NCI-H524 treated with DMSO at 0.1 percent for 48 hours (cell line): ENCODE measurements at regions not wholly inside any gene's neighbourhood (a gene's known extent, or its start where the extent isn't known, plus 50 kb on each side); places are given as distances from the start of the nearest gene placed in this dataset.
"Not testable (repeated sequence)": the region's sequence is repeated elsewhere in the genome, so short reads cannot be mapped to it uniquely, and the experiment has no call there.

ENCODE experiments used
- DNase-seq: peaks from one replicate; lab custom pipeline; 2025; lab: John Stamatoyannopoulos, UW

DNA sequence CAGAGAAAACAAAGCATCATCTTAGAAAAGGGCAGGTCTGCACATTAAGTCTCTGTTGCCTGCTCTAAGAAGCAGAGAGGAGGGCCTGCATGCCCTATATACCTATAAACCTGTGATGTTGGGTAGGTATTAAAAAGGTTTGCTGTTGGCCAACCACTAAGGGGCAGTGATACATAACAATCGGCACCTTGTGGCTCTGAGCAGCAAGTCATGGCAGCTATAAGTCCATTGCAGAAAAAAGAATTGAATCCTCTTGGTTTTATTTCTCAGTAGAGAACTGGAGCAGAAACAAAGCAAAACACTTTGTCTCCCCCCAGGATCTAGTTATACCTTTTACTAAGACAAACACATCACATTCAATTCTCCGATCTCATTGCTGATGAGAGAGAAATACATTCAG is 1364.4 kb downstream of the STIM2 start:
- DNase-seq = peak; percentile 33

DNA sequence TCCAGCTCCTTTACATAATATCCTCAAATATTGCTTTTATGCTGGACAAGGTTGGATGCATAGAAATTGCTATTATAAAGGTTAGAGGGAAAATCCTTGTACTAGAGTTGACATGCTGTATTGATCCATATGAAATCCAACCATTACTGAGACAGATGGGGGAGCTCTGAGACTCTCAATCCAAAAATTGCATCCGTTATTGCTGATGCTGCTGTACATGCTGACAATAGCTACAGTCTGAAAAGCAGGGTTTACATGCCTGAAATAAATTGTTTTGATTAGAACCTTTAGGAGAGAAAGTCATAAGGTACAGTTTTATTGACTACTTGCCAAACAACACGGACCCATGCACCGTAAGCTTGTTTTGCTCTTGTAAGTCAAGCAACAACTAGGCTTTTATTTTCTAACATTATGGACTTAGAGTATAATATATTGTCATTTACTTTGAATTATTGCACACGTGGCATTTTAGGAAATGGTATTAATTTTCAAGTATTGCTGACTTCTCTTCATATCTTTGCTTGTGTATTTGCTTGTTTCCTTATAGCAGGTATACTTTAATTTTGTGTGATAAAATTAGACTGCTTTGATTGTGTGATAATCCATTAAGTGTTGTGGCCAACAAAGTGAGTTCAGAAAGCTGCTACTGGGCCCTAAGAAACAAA is 1365.2 kb downstream of the STIM2 start:
- peak; percentile 1 for DNase-seq

DNA sequence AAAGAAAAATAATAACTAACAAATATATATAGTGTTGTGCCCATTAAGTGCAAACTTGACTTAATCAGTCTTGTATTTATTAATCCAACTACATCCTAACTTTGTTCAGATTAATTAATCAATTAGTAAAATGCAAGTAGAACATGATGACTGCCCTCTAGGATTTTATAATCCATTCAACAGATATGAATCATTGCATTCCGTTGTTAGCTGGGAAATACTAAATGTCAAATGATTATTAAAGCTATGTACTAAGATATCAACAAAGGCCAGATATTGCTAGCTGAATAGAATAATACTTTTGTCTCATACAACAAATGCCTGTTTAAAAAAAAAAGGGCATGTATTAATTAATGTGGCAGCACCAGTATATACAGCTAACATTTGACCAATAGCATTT is 1366.3 kb downstream of the STIM2 start:
- no peak for DNase-seq

DNA sequence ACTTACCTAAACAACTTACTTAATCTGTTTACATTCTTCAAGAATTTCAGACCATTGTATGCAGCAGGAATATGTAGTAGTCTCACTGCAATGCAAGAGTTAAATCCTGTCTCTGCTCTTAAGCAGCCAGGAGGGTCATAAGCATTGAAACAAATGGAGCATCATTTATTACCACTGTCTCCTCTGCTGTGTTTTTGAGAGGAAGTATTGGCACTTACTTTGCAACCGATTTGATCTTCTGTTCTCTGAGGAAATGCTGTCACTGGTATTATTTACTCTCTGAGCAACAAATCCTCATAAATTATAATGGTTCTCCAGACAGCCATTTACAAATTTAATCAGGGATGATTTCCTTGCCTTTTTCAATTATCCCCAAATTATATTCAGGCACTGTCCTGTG is 1367.1 kb downstream of the STIM2 start:
- peak; percentile 25 for DNase-seq

DNA sequence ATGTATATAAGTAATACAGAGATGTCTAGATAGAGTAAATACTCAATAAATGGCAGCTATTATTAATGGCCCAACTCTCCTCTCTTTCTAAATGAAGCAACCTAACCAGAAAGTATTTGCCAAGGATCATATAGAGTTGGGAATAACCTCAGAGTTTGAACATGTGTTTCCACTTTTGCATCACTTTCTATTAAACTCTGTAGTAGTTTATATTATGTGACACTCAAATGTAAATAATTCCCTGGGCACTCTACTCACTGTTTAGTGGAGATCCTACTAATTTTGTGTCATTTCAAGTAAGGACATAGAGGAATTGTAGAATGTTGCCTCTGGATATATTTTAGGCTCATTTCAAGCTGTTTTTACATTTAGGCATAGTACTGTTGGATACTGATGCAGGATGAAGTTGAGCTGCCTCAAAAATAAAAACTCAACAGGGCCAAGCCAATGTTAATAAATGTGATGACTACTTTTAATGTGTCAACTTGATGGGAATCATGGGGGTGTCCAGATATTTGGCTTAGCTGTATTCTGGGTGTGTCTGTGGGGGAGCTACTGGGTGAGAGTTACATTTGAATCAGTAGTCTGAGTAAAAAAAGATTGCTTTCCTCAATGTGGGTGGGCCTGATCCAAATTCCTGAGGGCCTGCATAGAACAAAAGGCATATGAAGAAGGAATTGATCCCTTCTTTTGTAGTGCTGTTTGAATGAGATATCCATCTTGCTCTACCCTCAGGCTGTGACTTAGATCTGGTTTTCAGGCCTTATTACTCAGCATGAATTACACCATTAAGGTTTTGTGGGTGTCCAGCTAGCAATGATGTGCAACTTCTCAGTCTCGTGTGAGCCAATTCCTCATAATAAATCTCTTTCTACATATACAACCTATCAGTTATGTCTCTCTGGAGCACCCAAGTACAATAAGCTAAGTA is 1368.2 kb downstream of the STIM2 start:
- no peak for DNase-seq

DNA sequence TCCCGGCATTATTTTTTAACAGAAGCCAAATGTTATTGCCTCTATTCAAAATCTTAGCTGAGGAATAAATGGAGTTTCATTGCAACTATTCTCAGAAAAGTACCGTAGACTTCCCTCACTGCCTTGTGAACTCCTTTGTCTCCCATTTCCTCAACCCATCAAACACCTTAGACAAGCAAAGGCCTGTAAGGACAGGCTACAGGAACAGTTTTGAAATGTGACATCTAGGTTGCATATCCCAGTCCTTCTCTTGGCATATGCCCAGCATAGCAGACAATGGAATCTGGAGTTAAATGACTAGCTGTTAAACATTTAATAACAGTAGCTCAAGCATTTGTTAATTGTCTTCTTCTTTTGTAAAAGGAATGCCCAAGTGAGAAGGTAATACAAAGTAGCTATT is 1371.7 kb downstream of the STIM2 start:
- no peak for DNase-seq

DNA sequence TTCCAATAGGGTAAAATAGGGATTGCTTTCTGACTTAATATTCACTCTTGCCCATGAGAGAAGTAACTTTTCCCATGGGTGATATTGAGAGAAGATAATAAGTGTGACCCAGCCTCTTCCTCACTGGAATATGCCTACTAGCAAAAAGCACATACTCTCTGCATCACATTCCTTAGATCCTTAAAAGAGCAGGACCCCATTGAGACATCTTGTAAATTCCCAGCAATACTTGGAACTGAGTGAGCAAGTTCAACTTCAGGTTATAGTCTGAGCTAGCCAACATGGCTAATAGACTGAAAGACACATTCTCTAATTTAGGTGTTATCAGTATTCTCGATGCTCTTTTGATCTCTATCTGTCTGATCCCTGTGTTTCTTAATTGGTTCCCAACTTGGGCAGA is 1372.3 kb downstream of the STIM2 start:
- no peak for DNase-seq

DNA sequence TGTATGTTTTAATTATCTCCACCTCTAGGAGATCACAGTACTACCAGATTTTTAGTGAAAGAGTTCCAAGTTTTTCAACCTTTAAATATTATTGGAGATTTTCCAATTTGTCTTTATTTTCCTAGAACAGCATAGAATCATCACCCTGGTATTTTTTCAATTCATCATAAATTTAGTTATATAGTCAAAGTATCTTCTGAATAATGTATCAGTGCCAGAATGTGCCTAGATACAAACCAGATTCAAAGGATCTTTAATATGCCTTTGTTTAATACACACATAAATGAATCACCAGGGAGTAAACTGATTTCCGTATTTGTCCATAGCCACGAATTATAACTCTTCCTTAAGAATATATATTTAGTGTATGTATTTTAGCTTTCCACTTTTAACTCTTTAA is 1373.1 kb downstream of the STIM2 start:
- DNase-seq = no peak

DNA sequence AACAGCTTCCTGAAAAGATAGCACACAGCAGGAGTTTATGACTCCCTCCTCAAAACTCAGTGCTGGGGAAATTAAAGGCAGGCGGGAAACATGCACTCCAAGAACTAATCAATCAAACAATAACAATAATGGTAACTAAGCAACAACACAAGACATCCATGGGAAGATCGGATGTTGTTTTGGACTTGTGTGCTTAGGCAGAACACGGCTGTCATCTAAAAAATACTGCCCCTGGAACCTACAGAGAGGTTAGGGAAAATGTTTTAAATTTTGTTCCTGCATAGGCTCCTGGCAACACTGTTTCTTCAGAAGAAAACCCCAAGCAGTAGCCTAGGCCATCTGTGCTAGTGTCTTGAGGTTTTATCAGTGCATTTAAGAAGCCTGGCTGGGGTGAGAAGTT is 1378.2 kb downstream of the STIM2 start:
- DNase-seq = no peak

DNA sequence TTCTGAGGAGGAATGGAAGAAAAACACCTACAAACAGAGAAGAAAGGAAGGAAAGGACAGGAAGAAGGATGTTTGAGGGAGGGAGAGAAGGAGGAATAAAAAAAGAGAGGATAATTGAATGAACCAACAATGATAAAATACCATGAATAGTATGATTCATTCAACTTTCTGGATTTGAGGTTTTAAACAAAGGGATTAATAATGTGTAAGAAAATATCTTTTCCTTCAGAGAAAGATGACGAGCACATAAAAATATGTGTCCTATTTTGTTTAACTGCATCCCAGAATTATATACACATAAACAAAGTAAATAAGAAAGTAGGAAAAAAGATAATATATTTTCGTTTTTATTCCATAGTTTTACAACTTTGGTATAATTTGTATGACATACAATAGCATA is 1380.4 kb downstream of the STIM2 start:
- DNase-seq = no peak

DNA sequence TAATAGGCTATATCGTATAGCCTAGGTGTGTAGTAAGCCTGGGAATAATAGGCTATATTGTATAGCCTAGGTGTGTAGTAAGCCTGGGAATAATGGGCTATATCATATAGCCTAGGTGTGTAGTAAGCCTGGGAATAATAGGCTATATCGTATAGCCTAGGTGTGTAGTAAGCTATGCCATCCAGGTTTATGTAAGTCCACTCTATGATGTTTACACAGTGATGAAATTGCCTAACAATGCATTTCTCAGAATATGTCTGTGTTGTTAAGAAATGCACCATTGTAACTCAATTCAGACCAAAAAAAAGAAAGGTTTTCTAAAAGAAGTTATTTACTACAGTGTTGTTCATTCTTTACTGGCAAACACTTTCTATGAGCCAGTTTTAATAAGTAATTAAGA is 1387.2 kb downstream of the STIM2 start:
- DNase-seq = no peak

DNA sequence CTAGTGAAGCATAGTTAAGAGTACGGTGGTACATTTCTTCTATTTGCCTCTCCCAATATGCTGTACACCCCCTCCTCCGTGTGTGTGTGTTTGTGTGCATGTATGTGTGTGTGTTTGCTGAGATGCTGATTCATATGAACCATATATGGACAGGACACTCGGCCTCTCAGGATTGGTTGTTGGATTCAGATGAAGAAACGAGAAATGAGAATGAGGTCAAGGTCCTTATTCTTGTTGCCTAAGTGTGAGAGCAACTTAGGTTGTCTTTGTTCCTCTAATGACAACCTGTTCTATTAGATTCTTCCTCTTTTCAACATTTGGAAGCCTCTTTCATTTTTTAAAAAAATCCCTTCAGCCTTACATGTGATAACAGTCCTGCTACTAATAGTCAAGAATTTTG is 1387.6 kb downstream of the STIM2 start:
- DNase-seq = no peak

DNA sequence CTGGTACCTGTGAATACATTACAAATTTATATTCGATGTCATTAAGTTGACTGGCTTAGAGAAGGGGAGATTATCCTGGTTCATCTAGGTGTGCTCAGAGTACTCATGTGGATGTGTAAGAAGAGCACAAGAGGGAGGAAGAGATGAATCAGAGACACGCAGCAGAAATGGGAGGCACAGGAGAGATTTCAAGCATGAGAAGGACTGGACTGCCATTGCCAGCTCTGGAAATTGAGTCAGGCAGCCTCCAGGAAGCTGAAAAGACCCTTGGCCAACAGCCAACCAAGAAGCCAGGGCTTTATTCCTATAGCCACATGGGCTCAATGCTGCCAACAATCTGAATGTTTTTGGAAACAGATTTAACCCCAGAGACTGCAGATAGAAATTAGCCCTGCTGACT is 1390.0 kb downstream of the STIM2 start:
- DNase-seq = no peak

DNA sequence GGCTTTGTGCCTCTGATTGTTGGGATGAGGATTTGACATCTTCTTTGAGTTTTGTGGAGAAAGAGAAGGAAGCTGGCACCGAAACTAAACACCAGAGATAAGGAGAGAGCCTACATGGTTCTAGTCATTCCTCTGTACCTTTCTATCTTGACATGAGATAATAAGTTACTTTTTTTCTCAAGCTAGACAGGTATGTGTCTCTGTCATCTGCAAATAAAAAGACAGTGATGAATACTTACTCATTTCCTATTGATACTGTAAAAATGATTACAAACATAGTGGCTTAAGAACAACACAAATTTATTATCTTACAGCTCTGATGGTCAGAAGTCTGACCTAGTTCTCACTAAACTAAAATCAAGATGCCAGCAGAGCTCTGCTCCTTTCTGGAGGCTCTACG is 1391.2 kb downstream of the STIM2 start:
- no peak for DNase-seq

DNA sequence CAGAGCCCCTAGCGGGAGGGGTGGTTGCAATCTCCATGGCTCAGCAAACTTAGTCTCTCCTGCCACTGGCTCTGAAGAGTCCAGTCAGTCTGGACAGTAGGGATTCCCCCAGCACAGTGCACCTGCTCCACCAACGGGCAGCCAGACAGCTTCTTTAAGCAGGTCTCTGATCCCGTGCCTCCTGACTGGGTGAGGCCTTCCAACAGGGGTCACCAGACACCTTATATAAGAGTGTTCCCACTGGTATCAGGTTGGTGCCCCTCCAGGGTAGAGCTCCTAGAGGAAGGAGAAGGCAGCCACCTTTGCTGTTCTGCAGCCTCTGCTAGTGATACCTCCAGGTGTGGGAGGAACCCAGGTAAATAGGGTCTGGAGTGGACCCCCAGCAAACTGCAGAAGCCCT is 1393.4 kb downstream of the STIM2 start:
- DNase-seq = no peak

DNA sequence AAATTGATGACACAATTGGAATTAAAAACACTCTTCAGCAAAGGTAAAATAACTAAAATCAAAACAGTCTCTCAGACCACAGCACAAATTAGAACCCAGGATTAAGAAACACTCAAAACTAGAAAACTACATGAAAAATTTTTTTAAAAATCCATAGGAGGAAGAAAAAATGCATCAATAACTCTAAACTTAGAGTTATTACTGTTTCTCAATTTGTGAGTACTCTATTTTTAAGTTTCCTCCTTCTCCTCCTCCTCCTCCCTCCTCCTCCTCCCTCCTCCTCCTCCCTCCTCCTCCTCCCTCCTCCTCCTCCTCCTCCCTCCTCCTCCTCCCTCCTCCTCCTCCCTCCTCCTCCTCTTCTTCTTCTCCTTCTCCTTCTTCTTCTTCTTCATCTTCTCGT is 1395.7 kb downstream of the STIM2 start:
- no peak for DNase-seq

DNA sequence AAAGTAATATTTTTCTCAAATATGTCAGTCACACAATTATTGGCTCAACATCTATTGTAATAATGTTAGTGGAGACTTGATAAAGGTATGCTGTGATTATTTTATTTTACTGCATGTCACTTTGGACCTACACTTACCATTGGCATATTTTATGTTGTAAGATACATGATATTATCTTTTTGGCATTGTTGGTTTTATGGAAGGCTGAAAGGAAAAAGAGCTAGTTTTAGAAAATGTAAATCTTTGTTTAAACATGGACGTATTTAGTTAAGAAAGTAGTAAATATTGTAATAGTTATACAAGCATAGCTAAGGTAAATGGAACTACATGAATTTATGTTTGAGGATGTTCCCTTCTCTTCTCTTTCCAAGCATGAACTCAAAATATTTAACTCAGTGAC is 1399.3 kb downstream of the STIM2 start:
- no peak for DNase-seq

DNA sequence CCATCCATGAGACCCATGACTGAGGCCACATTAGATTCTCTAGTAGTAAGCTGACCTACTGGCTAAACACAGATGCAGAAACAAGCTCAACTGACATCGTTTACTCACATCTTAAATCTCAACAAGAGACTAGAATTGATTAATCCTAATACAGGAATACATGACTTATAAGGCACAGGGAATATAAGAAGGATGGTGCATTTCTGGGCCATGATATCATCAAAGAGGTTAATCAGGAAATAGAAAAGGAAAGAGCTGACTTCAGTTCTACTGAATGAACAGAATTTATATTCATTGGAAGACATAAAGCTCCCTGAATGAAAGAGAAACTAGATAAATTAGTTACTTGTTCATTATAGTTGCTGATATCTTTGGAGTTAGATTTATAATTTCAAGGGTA is 1406.5 kb downstream of the STIM2 start:
- DNase-seq = no peak

DNA sequence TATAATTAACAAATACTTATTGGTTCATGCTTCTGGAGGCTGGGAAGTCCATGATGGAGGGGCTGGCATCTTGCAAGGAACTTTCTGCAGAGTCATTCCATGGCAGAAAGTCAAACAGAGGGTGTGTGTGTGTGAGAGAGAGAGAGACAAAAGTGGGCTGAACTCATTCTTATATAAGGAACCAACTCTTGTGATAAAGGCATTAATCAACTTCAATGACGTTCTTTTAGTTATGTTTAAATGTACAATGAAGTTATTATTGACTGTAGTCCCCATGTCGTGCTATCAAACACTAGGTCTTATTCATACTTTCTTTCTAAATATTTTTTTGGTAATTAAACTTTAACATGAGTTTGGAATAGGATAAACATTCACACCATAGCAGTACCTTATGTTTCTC is 1408.8 kb downstream of the STIM2 start:
- no peak for DNase-seq

DNA sequence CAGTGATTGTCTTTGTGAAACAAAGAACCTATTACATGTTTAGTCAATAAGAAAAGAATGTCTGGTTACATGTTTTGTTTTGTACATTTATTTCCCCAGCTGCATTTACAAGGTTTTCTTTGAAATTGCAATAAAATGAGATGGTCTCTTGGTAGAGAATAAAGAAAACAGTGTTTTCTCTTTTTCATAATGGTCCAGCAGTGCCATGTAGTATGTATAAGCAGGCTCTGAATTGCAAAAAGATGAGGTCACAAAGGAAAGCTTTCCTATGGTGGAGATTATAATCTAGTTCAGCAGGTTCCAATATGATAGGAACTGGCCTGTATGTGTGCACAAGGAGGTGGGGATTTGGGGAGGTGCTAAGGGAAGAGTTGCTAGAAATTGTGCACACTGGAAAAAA is 1417.3 kb downstream of the STIM2 start:
- no peak for DNase-seq

DNA sequence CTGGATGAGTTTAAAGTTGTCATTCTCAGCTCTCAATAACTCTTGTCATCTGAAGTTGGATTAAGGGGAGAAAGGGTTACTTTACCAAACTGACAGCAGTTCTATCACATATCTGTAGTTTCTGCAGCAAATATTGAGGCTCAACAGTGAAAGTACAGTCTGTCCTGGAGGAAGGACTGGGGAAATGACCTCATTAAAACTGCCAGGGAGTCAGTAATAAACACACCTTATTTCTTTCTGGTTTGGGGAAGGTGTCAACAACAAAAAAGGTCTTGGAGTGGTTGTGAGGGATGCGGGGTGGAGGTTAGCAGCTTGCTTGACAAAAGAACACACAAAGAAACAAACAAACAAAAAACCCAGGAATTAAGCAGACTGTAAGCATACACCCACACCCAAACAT is 1418.0 kb downstream of the STIM2 start:
- DNase-seq = no peak

DNA sequence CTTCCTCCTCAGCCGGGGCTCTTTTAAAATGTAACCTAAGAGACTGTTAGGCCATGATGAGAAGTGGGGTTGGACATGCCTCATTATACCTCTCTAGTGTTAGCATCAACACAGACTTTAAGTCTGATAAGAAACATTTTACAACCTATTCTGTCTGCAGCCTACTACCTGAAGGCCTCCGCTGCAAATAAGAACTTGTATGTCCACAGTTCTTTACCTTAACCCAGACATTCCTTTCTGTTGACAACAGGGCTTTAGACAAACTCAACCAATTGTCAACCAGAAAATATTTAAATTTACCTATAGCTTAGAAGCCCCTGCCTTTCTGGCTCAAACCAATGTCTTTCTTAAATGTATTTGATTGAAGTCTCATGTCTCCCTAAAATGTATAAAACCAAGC is 1418.6 kb downstream of the STIM2 start:
- no peak for DNase-seq

DNA sequence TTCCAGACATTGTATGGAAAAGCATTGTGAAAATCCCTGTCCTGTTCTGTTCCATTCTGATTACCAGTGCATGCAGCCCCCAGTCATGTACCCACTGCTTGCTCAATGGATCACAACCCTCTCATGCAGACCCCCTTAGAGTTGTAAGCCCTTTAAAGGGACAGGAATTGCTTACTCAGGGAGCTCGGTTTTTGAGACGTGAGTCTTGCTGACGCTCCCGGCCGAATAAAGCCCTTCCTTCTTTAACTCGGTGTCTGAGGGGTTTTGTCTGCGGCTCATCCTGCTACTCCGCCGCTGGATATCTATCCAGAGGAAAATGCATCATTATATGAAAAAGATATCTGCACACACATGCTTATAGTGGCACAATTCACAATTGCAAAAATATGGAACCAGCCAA is 1425.6 kb downstream of the STIM2 start:
- DNase-seq = not testable (repeated sequence)

DNA sequence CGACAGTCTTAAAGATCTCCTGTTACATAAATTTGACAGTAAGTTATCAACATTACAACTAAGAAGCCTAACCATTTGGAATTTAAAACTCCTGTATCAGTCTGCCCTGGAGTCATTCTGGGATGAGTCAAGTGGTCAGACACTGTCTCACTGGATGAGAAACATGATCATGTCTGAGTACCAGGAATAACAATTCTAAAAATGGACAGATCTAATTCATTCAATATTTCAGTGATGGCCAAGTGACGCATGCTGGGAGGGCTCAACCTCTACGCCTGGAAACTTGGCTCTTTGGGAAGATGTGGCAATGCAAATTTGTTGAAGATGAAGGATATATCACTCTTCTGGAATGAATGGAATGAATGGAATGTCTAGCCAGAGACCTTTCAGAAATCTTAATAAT is 1427.2 kb downstream of the STIM2 start:
- DNase-seq = no peak
